K562 (cell line): ENCODE measurements at regions not wholly inside any gene's neighbourhood (a gene's known extent, or its start where the extent isn't known, plus 50 kb on each side); places are given as distances from the start of the nearest gene placed in this dataset.

Experiments
- ATAC-seq: fragments of 200-7000 bp; cut with Tn5 transposase; 3 replicates; pipeline ENCODE4 v1.9.1; 2020; ENCODE audit warnings: moderate library complexity
- BruUV-seq: library from RNA; stranded (reverse); fragments of 400-500 nt; replicated peaks from 2 replicates; lab custom pipeline; 2021; lab: Mats Ljungman, UMichigan
- CTCF ChIA-PET: fragments of 300-600 bp; formaldehyde crosslinking; extraction: SDS; loops from one replicate; lab custom pipeline; 2021; ENCODE audit warnings: low intra/inter-chr PET ratio; lab: Yijun Ruan, JAX
- POLR2A ChIA-PET: fragments of 300-600, 350-650 bp; sonication (Branson Sonifier 250); formaldehyde crosslinking; extraction: SDS; loops from one replicate; lab custom pipeline; 2021; ENCODE audit warnings: antibody characterized with exemption, inconsistent platforms; lab: Yijun Ruan, JAX
- DNase-seq, 4 experiments: peaks; one replicate each; pipeline versions ENCODE4 v3.0.0 to v3.0.0-alpha.2; 2011 to 2018; ENCODE audit warnings: low spot score in 3 of 4, mixed read lengths in 3 of 4; ENCODE audit errors: extremely low read depth in 1 of 4
- FAIRE-seq: peaks from 2 replicates; lab custom pipeline; 2011; peaks lifted over from hg19 to GRCh38; lab: Jason Lieb, UNC
- H2AFZ ChIP-seq: 2 replicates; pipeline ENCODE4 v1.6.0; 2011; ENCODE audit warnings: low read depth, low read length, control low read depth, inconsistent platforms
- H3K27ac ChIP-seq: fragments of 200-600 bp; 3 replicates; pipeline ENCODE4 v1.8.0; 2011; ENCODE audit warnings: low read depth, mild to moderate bottlenecking, control low read depth, inconsistent platforms, low read length, moderate library complexity, mixed read lengths; ENCODE audit errors: extremely low read depth
- H3K27me3 ChIP-seq, 2 experiments: fragments of 300-600 bp in 1 of 2; 2 replicates in 1 of 2; 3 replicates in 1 of 2; pipeline versions ENCODE4 v1.6.0 to v1.8.0; 2011; ENCODE audit warnings: inconsistent platforms in 2 of 2, low read length in 2 of 2, mild to moderate bottlenecking in 1 of 2, mixed read lengths in 1 of 2, moderate library complexity in 1 of 2; ENCODE audit not compliant: control insufficient read depth in 2 of 2, insufficient read depth in 2 of 2
- H3K36me3 ChIP-seq: fragments of 300-600 bp; 3 replicates; pipeline ENCODE4 v1.8.0; 2011; ENCODE audit warnings: mild to moderate bottlenecking, low read length, inconsistent platforms; ENCODE audit not compliant: control insufficient read depth, insufficient read depth
- H3K4me1 ChIP-seq, 2 experiments: fragments of 200-600 bp in 1 of 2; replicated peaks in 1 of 2; 2 replicates in 1 of 2; 3 replicates in 1 of 2; pipeline versions ENCODE4 v1.5.1 to v1.8.0; 2011; ENCODE audit warnings: inconsistent platforms in 2 of 2, low read length in 2 of 2, mild to moderate bottlenecking in 1 of 2, mixed read lengths in 1 of 2, moderate library complexity in 1 of 2; ENCODE audit not compliant: control insufficient read depth in 2 of 2, insufficient read depth in 2 of 2
- H3K4me2 ChIP-seq: 2 replicates; pipeline ENCODE4 v1.6.1; 2011; ENCODE audit warnings: low read length, control low read depth, inconsistent platforms, mixed read lengths; ENCODE audit not compliant: insufficient read depth
- H3K4me3 ChIP-seq: fragments of 200-600 bp; sonication (generic), shearing (Covaris generic); 2 replicates; pipeline ENCODE4 v1.5.1; 2016; ENCODE audit warnings: control low read depth, inconsistent platforms
- H3K79me2 ChIP-seq: fragments of 200-600 bp; 3 replicates; pipeline ENCODE4 v1.8.0; 2011; ENCODE audit warnings: low read length, inconsistent platforms; ENCODE audit not compliant: control insufficient read depth, insufficient read depth
- H3K9ac ChIP-seq, 2 experiments: 2 replicates each; pipeline versions ENCODE4 v1.6.0 to v1.6.1; 2011; ENCODE audit warnings: low read depth in 2 of 2, low read length in 2 of 2, control low read depth in 1 of 2, inconsistent platforms in 1 of 2, mild to moderate bottlenecking in 1 of 2, mixed read lengths in 1 of 2; ENCODE audit not compliant: insufficient read depth in 1 of 2
- H3K9me1 ChIP-seq: one replicate; pipeline ENCODE4 v1.6.0; 2011; ENCODE audit warnings: inconsistent platforms, mild to moderate bottlenecking, low read length, moderate library complexity; ENCODE audit not compliant: control insufficient read depth, insufficient read depth
- H3K9me3 ChIP-seq: replicated peaks from 2 replicates; pipeline ENCODE4 v1.5.1; 2011; ENCODE audit warnings: low read depth, low read length, inconsistent platforms; ENCODE audit not compliant: control insufficient read depth, insufficient read depth
- H4K20me1 ChIP-seq: replicated peaks from 2 replicates; pipeline ENCODE4 v1.6.1; 2011; ENCODE audit warnings: low read length, inconsistent platforms, mixed read lengths; ENCODE audit not compliant: control insufficient read depth, insufficient read depth
- HBP1 ChIP-seq: fragments of 450-650 bp; formaldehyde crosslinking; IDR thresholded peaks from 2 replicates; pipeline ENCODE4 v1.4.0; 2022; ENCODE audit warnings: missing genetic modification characterization
- MCM3 ChIP-seq: fragments of 450-650 bp; IDR thresholded peaks from 2 replicates; pipeline ENCODE4 v1.6.1; 2016
- NFXL1 ChIP-seq: fragments of 450-650 bp; formaldehyde crosslinking; IDR thresholded peaks from 2 replicates; pipeline ENCODE4 v1.4.0; 2021; ENCODE audit warnings: mild to moderate bottlenecking
- RBBP5 ChIP-seq: fragments of 200-600 bp; sonication (generic); IDR thresholded peaks from 2 replicates; pipeline ENCODE4 v1.6.1; 2012; ENCODE audit warnings: borderline replicate concordance, mild to moderate bottlenecking, low read length, control low read depth, inconsistent platforms; ENCODE audit not compliant: insufficient read depth, poor library complexity, severe bottlenecking
- TAF7 ChIP-seq: fragments of 450-650 bp; IDR thresholded peaks from 2 replicates; pipeline ENCODE4 v1.6.1; 2016; ENCODE audit warnings: missing genetic modification characterization, missing compliant biosample characterization
- ZNF133 ChIP-seq: fragments of 250-450 bp; sonication (Bioruptor Pico); IDR thresholded peaks from 2 replicates; pipeline ENCODE4 v1.4.0; 2020; ENCODE audit warnings: mild to moderate bottlenecking
- ZNF217 ChIP-seq: sonication (generic); formaldehyde crosslinking; IDR thresholded peaks from 2 replicates; pipeline ENCODE4 v1.8.0; 2022; ENCODE audit warnings: mild to moderate bottlenecking, missing genetic modification reagents
- WGBS: fragments of 100-300 bp; shearing (Covaris generic); methylation state at CpG from one replicate; pipeline ENCODE4 v1.1.6; 2016; ENCODE audit warnings: low coverage, mixed read lengths; ENCODE audit not compliant: insufficient coverage; ENCODE audit errors: missing lambda C conversion rate; 5-methylcytosine and 5-hydroxymethylcytosine counted together
- in situ Hi-C: fragments of 300-500 bp; cut with MboI; formaldehyde crosslinking; loops from 4 replicates; pipeline ENCODE4 v1.15.0; 2018; ENCODE audit warnings: inconsistent platforms, mixed read lengths
- intact Hi-C: fragments of 100-400 bp; cut with micrococcal nuclease; formaldehyde crosslinking; loops from 2 replicates; pipeline ENCODE4 v1.14.2; 2022

GRCh38 chr12:127306604-127307215 is 960.3 kb upstream of the TMEM132C start:
- in situ Hi-C loops, result no loop called here
- BruUV-seq, result no TSS peak
- Histone ChIP-seq H3K4me3 (no peak overlapping the region), H3K9me1 (no peaks in the 10 kb centered on the region), H3K9me3 (no peaks in the 10 kb centered on the region), H3K4me1 (no peaks in the 10 kb centered on the region), H3K9ac (no peak overlapping the region), H3K27ac (no peak overlapping the region), H3K36me3 (no peaks in the 10 kb centered on the region), H3K4me2 (no peak overlapping the region), H3K79me2 (no peaks in the 10 kb centered on the region), H4K20me1 (no peaks in the 10 kb centered on the region), H3K27me3 (0 out of 5 replicates have a peak, but pooled peaks cover 0 to 5% of the 10 kb centered on the region in 2 experiments), H2AFZ (no peak overlapping the region)
- POLR2A ChIA-PET, result no interaction called here
- TF ChIP-seq TAF7 (tag) (no peak), MCM3 (no peak), RBBP5 (no peak), HBP1 (CRISPR knock-in tag) (no peak), NFXL1 (CRISPR knock-in tag) (no peak), ZNF133 (CRISPR knock-in tag) (no peak), ZNF217 (CRISPR knock-in tag) (no peak)
- no peak for FAIRE-seq
- CTCF ChIA-PET, result no interaction called here
- 0% methylated on average over 4 of the region's 4 CpGs for WGBS
- intact Hi-C loops, result no loop called here
- no peak for ATAC-seq
- no peak for DNase-seq
